Putamen (tissue), 1 donor: ENCODE measurements at regions not wholly inside any gene's neighbourhood (a gene's known extent, or its start where the extent isn't known, plus 50 kb on each side); places are given as distances from the start of the nearest gene placed in this dataset.
A peak's percentile ranks its signal among the peaks of the same experiment; 100 is the strongest.

Experiments used
- DNase-seq: peaks from one replicate; pipeline ENCODE4 v3.0.0-alpha.2; 2016; ENCODE audit warnings: low spot score

- no peak for DNase-seq
These were observed 52.9 kb upstream of the SLC28A3 start for GRCh38 chr9:84393266-84393950.

- DNase-seq = no peak
These were observed 53.5 kb upstream of the SLC28A3 start for GRCh38 chr9:84394036-84394435.

GRCh38 chr9:84397151-84397728 lies 56.7 kb upstream of the SLC28A3 start:
- DNase-seq = peak; percentile 64

GRCh38 chr9:84397822-84398221 lies 57.3 kb upstream of the SLC28A3 start:
- DNase-seq = no peak

GRCh38 chr9:84402517-84402916 lies 62.0 kb upstream of the SLC28A3 start:
- no peak for DNase-seq

- DNase-seq = no peak
These were observed 62.7 kb upstream of the SLC28A3 start for GRCh38 chr9:84403288-84403687.

- no peak for DNase-seq
These were observed 63.6 kb upstream of the SLC28A3 start for GRCh38 chr9:84404095-84404686.

- DNase-seq = no peak
These were observed 65.1 kb upstream of the SLC28A3 start for GRCh38 chr9:84405667-84406066.

GRCh38 chr9:84408416-84408815 lies 67.9 kb upstream of the SLC28A3 start:
- DNase-seq = no peak

GRCh38 chr9:84411683-84412267 lies 71.2 kb upstream of the SLC28A3 start:
- no peak for DNase-seq

- no peak for DNase-seq
These were observed 72.1 kb upstream of the SLC28A3 start for GRCh38 chr9:84412654-84413053.

- no peak for DNase-seq
These were observed 72.7 kb upstream of the SLC28A3 start for GRCh38 chr9:84413301-84413700.

- DNase-seq = no peak
These were observed 78.6 kb upstream of the SLC28A3 start for GRCh38 chr9:84419031-84419602.

GRCh38 chr9:84424931-84425330 lies 84.4 kb upstream of the SLC28A3 start:
- no peak for DNase-seq

GRCh38 chr9:84432746-84433145 lies 92.2 kb upstream of the SLC28A3 start:
- no peak for DNase-seq

GRCh38 chr9:84435902-84436301 lies 95.3 kb upstream of the SLC28A3 start:
- DNase-seq = no peak

- DNase-seq = no peak
These were observed 96.0 kb upstream of the SLC28A3 start for GRCh38 chr9:84436386-84437109.

GRCh38 chr9:84438391-84438790 lies 97.8 kb upstream of the SLC28A3 start:
- DNase-seq = no peak

- DNase-seq = no peak
These were observed 98.7 kb upstream of the SLC28A3 start for GRCh38 chr9:84439250-84439649.

- no peak for DNase-seq
These were observed 102.2 kb upstream of the SLC28A3 start for GRCh38 chr9:84442712-84443111.

- DNase-seq = no peak
These were observed 105.2 kb upstream of the SLC28A3 start for GRCh38 chr9:84445737-84446136.

- no peak for DNase-seq
These were observed 106.7 kb upstream of the SLC28A3 start for GRCh38 chr9:84447305-84447704.
